HEK293 (cell line): ENCODE measurements at regions not wholly inside any gene's neighbourhood (a gene's known extent, or its start where the extent isn't known, plus 50 kb on each side); places are given as distances from the start of the nearest gene placed in this dataset.

Experiments
- SALL2 ChIP-seq: fragments of 450-650 bp; formaldehyde crosslinking; IDR thresholded peaks from 2 replicates; pipeline ENCODE4 v1.5.0; 2017; ENCODE audit warnings: missing biosample characterization, mild to moderate bottlenecking, missing genetic modification characterization, borderline replicate concordance
- SP2 ChIP-seq: fragments of 450-650 bp; formaldehyde crosslinking; IDR thresholded peaks from 2 replicates; pipeline ENCODE4 v1.5.1; 2016; ENCODE audit warnings: missing biosample characterization, missing genetic modification characterization
- ZNF184 ChIP-seq: fragments of 450-650 bp; IDR thresholded peaks from 2 replicates; pipeline ENCODE4 v1.5.1; 2018; ENCODE audit warnings: missing biosample characterization, mild to moderate bottlenecking, missing genetic modification characterization
- ZNF707 ChIP-seq: fragments of 450-650 bp; formaldehyde crosslinking; IDR thresholded peaks from 2 replicates; pipeline ENCODE4 v1.5.1; 2016; ENCODE audit warnings: missing biosample characterization, missing genetic modification characterization
- TF ChIP-seq, protein P1 (sequence below): fragments of 450-650 bp; formaldehyde crosslinking; IDR thresholded peaks from 2 replicates; pipeline ENCODE4 v1.5.1; 2016; ENCODE audit warnings: missing biosample characterization, missing genetic modification characterization

DNA sequence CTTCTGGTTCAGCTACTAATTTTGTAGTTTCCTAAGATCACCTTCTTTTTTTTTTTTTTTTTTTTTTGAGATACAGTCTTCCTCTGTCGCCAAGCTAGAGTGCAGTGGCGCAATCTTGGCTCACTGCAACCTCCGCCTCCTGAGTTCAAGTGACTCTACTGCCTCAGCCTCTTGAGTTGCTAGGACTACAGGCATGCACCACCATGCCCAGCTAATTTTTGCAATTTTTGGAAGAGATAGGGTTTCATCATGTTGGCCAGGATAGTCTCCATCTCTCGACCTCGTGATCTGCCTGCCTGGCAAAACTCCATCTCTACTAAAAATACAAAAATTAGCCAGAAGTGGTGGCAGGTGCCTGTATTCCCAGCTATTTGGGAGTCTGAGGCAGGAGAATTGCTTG, 301.5 kb upstream of the TFPI start:
- TF ChIP-seq SP2 (tag by site-specific recombination) (no peak), ZNF184 (tag by site-specific recombination) (no peak), ZNF707 (tag by site-specific recombination) (no peak), SALL2 (tag by site-specific recombination) (no peak)
- TF ChIP-seq, protein P1, sequence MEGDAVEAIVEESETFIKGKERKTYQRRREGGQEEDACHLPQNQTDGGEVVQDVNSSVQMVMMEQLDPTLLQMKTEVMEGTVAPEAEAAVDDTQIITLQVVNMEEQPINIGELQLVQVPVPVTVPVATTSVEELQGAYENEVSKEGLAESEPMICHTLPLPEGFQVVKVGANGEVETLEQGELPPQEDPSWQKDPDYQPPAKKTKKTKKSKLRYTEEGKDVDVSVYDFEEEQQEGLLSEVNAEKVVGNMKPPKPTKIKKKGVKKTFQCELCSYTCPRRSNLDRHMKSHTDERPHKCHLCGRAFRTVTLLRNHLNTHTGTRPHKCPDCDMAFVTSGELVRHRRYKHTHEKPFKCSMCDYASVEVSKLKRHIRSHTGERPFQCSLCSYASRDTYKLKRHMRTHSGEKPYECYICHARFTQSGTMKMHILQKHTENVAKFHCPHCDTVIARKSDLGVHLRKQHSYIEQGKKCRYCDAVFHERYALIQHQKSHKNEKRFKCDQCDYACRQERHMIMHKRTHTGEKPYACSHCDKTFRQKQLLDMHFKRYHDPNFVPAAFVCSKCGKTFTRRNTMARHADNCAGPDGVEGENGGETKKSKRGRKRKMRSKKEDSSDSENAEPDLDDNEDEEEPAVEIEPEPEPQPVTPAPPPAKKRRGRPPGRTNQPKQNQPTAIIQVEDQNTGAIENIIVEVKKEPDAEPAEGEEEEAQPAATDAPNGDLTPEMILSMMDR (tag by site-specific recombination), result no peak
